HG03039 (cell line): ENCODE measurements at regions not wholly inside any gene's neighbourhood (a gene's known extent, or its start where the extent isn't known, plus 50 kb on each side); places are given as distances from the start of the nearest gene placed in this dataset.

ENCODE experiments used
- ATAC-seq: cut with Tn5 transposase; IDR thresholded peaks from one replicate; pipeline ENCODE4 v1.9.1; 2021; ENCODE audit warnings: mild to moderate bottlenecking, moderate library complexity; ENCODE audit not compliant: unreplicated experiment

DNA sequence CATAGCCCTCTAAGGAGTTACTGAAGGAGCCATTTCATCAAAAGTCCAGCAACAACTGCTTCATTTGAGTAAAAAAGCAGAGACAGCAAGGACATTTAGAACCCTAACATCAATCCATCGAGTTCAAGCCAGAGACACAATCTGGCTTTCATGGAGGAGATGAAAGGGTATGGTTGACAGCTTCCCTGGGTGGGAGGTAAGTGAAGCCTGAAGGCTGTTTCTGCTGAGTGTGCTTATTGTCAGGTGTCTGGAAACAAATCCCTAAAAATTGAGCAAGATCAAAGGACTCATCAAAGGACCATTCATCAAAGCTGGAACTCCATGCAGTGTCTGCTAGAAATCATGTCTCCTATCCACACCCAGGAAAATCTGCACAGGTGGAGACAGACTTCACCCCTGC lies 104.4 kb upstream of the CCDC196 start:
- ATAC-seq, result no peak

DNA sequence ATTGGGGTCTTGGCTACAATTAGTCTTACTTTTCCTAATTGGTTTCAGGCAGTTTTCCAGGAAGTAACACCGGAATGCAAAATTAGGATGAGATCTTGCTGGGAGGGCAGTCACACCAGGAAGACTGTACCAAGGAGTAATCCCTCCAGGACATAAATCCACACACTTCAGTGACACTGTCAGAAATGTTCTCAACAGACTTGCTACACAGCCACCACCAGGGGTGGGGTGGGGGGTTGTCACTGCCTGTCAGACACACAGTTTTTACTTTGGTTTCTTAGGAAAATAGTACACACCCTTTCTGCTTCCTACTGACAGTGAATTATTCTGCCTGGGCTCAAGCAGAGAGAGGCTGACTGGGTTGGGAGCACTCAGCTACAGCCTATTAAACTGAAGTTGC lies 102.9 kb upstream of the CCDC196 start:
- ATAC-seq, result no peak

- no peak for ATAC-seq
These were observed 102.4 kb upstream of the CCDC196 start for GRCh38 chr14:66383771-66384170.

DNA sequence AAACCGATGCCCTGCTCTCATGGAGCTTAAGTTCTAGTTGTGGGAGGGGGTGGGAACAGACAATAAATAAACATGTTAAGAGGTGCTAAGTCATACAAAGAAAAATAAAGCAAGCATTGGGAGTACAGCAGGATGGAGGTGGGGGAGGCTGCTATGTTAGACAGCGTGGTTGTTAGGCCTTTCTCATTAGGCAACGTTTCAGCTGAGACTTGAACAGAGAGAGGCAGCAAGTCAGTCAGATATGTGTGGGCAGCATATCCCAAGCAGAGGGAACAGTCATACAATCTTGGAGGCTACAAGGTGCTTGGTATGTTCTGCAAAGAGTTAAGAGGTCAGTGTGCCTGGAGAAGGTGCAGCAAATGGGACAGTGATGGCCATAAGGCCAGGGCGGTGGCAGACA lies 97.7 kb upstream of the CCDC196 start:
- no peak for ATAC-seq

DNA sequence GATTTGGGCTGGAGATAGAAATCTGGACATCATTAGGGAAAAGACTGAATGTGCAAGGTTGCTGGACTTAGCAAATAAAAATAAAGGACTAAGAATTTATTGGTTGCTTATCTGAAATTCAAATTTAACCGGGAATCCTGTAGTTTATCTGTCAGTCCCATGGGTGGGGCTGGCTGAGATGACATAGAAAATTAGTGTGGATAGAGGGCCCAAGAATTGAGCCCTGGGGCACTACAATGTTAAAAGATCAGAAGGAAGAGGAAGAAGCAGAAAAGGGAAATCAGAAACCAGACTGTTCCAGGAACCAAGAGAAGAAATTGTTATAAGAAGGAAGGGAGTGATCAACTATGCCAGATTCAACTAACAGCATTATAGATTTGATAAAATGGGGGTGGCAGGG lies 96.7 kb upstream of the CCDC196 start:
- ATAC-seq, result no peak

- ATAC-seq, result no peak
These were observed 90.9 kb upstream of the CCDC196 start for GRCh38 chr14:66395300-66395699.

- no peak for ATAC-seq
These were observed 90.0 kb upstream of the CCDC196 start for GRCh38 chr14:66396164-66396563.

DNA sequence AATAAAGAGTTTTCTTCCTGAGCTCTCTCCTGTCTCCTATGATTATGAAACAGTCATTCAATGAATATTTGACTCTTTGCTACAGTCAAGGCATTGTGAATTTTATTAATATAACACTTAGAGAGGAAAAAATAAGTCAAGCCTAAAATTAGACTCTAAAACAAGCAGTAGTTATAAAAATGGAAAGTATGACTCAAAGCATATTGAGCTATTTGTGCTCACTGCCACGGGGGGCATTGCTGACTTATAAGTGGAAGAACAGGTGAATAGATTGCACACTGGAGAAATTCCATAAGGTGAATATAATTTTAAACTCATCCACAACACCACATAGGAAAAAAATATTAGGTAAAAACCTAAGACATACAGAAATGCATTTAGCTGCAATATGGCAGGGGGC lies 87.7 kb upstream of the CCDC196 start:
- no peak for ATAC-seq

DNA sequence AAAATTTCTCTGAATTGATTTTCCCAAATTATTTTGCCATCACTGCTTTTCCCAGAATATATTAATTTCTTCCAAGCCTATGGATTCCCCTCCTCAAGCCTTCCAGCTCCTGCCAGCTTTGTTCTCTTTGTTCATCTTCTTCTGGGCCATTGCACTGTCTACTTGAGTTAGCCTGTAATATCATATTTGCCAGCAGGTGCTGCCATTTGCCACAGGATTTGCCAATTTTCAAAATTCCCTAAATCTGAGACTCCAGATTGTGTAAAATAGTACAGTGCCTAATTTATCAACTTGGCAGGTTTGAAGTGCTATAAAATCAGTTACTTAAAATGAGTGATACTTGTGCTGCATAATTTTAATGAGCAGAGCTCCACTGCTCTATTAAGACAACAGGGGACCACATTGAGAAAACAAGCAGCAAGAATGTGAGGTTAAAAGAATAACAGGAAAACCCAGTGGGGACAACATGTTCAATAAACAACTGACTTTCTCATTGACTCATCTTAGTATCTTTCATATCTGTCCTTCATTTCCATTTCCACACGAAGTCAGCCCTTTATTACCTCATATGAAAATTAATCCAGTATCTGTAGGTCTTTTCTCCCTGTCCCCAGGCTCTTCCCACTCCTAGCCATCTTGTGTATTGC lies 84.6 kb upstream of the CCDC196 start:
- ATAC-seq, result no peak

- no peak for ATAC-seq
These were observed 83.0 kb upstream of the CCDC196 start for GRCh38 chr14:66403183-66403582.

- no peak for ATAC-seq
These were observed 82.1 kb upstream of the CCDC196 start for GRCh38 chr14:66404051-66404545.

DNA sequence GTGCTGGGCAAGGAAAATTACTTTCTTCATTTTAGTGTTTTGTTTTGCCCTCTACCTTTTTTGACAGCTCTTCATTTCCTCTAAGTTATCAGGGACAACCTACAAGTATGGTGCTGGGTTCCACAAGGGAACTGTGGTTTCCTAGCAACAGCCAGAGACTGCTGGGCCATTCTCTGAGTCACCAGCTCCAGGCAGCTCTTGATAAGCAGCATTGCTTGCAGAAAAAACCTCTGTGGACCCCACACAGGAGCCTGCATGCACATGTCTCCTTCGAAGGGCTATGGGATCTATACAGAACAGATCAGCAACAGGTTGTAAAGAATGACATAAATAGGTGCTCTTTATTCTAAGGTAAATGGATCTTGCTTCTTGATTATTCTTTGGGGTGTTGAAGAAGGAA lies 81.0 kb upstream of the CCDC196 start:
- no peak for ATAC-seq

- no peak for ATAC-seq
These were observed 72.3 kb upstream of the CCDC196 start for GRCh38 chr14:66413901-66414300.

DNA sequence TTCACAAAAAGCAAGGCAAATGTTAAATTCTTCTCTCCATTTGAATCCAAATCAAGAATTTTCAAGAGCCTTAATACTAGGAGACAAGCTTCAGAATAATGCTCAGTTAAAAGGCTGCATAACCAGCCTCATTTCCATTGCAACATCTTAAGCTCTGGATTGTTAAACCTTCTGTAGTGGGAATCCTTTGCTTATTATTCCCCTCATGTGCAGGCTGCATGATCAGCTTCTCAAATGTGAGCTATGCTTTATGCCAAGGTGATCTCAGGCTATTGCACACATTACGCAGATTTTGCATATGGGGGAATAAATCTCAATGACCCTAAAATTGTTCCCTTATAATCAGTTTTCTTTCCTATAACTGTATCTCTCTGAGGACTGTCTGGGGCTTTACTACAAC lies 71.7 kb upstream of the CCDC196 start:
- ATAC-seq, result no peak

GRCh38 chr14:66420251-66421006 lies 65.7 kb upstream of the CCDC196 start:
- no peak for ATAC-seq

DNA sequence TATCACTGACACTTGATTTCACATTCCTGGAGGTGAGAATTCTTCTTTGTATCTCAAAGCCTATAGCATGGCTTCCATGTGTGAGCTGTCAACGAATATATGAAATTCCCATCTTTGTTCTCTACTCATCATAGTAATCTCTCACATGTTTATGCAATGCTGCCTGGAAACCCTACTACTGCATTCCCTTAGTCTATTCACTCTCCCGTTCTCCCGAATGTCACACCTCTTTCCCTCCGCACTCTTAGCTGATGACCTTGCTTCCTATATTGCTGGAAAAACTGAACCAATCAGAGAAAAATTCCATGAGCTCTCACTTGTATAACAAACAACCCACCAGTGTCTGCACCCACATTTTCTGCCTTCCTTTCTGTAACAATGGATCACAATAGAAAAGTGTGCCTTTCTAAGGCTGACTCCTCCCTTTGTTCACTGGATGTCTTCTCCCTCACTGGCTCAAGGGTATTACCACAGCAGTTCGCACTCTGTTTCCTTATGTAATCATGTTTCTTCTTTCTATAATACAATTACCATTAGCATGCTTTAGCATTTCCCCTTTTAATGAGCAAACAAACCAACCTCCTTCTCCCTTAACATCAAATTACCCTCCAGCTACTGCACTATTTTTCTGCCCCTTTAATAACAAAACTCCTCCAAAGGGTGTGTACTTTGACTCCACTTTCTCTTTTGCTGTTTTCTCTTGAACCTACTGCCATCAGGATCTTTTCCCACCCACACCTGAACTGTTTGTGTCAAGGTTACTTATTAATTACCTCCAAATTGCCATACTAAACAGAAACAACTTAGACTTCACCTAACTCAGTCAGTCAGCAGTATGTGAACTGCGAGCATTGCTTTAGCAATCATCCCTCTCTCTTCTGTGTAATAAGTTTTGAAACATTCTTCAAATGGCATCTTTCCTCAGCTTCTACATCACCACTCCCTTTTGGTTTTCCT lies 63.9 kb upstream of the CCDC196 start:
- no peak for ATAC-seq

GRCh38 chr14:66425402-66425801 lies 60.8 kb upstream of the CCDC196 start:
- ATAC-seq, result no peak

GRCh38 chr14:66426451-66426850 lies 59.7 kb upstream of the CCDC196 start:
- no peak for ATAC-seq

GRCh38 chr14:66432334-66432733 lies 53.8 kb upstream of the CCDC196 start:
- ATAC-seq, result no peak

DNA sequence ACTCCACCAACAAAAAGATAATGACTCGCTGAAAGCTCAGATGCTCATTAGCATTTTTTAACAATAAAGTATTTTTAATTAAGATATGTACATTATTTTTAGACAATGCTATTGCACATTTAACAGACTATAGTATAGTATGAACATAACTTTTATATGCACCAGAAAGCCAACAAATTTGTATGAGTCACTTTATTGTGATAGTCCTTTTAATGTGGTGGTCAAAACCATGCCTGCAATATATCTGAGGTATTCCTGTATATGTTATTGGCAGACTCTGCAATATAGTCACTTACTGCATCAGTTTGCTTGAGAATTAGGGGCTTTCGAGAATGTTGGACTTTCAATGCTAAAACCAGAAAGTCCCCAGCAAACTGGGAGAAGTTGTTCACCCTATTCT lies 51.7 kb upstream of the CCDC196 start:
- no peak for ATAC-seq

- no peak for ATAC-seq
These were observed 50.5 kb upstream of the CCDC196 start for GRCh38 chr14:66435683-66436082.
